ENCODE measurements at regions not wholly inside any gene's neighbourhood (a gene's known extent, or its start where the extent isn't known, plus 50 kb on each side); places are given as distances from the start of the nearest gene placed in this dataset.
"Not testable (repeated sequence)": the region's sequence is repeated elsewhere in the genome, so short reads cannot be mapped to it uniquely, and the experiment has no call there.

DNA sequence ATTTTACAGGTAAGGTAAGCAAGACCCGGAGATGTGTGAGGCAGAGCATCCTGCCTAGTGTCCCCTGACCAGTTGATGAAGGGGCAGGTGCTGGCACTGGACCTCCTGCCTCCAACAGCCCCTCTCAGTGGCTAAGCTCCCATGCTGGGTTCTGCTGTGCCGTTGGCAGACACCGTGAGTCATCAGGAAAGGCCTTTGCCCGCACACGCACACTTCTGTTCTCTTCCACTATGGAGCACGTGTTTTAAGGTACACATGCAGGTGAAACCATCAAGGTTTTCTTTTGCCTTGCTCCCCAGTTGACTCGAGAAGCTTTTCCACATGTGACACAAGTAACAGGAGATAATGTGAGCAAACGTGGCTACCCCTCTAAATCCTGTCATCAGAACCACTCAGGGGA lies 207.9 kb downstream of the RRAGC start:
- ATAC-seq (ENCODE audit: low FRiP score), result no peak
- Histone ChIP-seq H3K9me3 (ENCODE audit: control insufficient read depth, low read length) (no peaks in the 10 kb centered on the region), H3K4me1 (ENCODE audit: control insufficient read depth in 1 of 2, insufficient read depth in 2 of 2, low read length in 2 of 2) (no peaks in the 10 kb centered on the region), H3K36me3 (ENCODE audit: control insufficient read depth in 1 of 2, insufficient read depth in 2 of 2, low read length in 1 of 2) (no peaks in the 10 kb centered on the region), H3K4me3 (ENCODE audit: low read length in 2 of 2) (no peak overlapping the region), H3K27me3 (ENCODE audit: control insufficient read depth in 1 of 2, insufficient read depth in 2 of 2, low read length in 1 of 2) (no peaks in the 10 kb centered on the region), H3K27ac (ENCODE audit: low read depth in 1 of 2, low read length in 2 of 2) (no peak overlapping the region)
- DNase-seq, result no peak
- 71 to 73% methylated on average over 8 of the region's 8 CpGs for WGBS, 2 donors
- intact Hi-C loops (cut with DNase I), result no loop called here

DNA sequence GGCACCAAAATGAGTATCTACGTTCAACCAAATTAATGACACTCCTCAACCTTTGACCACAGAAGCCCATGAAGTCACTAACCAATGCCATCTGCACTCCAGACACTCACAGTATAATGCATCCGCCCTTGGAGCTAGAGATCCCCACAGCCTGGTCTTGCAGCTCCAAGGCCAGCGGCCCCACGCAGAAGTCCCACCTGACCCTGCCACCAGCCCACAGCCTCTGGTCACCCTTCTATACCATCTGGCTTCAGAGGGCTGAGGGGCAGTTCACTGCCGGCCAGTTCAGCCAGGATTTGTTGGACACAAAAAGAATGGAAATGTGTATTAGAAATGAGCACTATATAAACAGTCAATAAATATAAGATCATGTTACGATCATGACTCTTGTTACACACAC lies 211.2 kb downstream of the RRAGC start:
- intact Hi-C loops (cut with DNase I), result no loop called here
- WGBS, 2 donors, result 86 to 89% methylated on average over 6 of the region's 6 CpGs
- Histone ChIP-seq H3K4me1 (ENCODE audit: control insufficient read depth in 1 of 2, insufficient read depth in 2 of 2, low read length in 2 of 2) (no peaks in the 10 kb centered on the region), H3K9me3 (ENCODE audit: control insufficient read depth, low read length) (no peaks in the 10 kb centered on the region), H3K27me3 (ENCODE audit: control insufficient read depth in 1 of 2, insufficient read depth in 2 of 2, low read length in 1 of 2) (no peaks in the 10 kb centered on the region), H3K27ac (ENCODE audit: low read depth in 1 of 2, low read length in 2 of 2) (no peak overlapping the region), H3K4me3 (ENCODE audit: low read length in 2 of 2) (no peak overlapping the region), H3K36me3 (ENCODE audit: control insufficient read depth in 1 of 2, insufficient read depth in 2 of 2, low read length in 1 of 2) (no peaks in the 10 kb centered on the region)
- no peak for ATAC-seq (ENCODE audit: low FRiP score)
- DNase-seq, result peak in 1 of 2 donors; percentile 36

DNA sequence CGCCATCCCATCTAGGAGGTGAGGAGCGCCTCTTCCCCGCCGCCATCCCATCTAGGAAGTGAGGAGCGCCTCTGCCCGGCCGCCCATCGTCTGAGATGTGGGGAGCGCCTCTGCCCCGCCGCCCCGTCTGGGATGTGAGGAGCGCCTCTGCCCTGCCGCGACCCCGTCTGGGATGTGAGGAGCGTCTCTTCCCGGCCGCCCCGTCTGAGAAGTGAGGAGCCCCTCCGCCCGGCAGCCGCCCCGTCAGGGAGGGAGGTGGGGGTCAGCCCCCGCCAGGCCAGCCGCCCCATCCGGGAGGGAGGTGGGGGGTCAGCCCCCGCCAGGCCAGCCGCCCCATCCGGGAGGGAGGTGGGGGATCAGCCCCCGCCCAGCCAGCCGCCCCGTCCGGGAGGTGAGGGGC lies 212.2 kb downstream of the RRAGC start:
- DNase-seq, result peak in 1 of 2 donors; percentile 17
- ATAC-seq (ENCODE audit: low FRiP score); H3K9me3 ChIP-seq (ENCODE audit: control insufficient read depth, low read length); H3K4me3 ChIP-seq (ENCODE audit: low read length in 2 of 2); H3K27ac ChIP-seq (ENCODE audit: low read depth in 1 of 2, low read length in 2 of 2); intact Hi-C loops (cut with DNase I); H3K36me3 ChIP-seq (ENCODE audit: control insufficient read depth in 1 of 2, insufficient read depth in 2 of 2, low read length in 1 of 2); H3K27me3 ChIP-seq (ENCODE audit: control insufficient read depth in 1 of 2, insufficient read depth in 2 of 2, low read length in 1 of 2); H3K4me1 ChIP-seq (ENCODE audit: control insufficient read depth in 1 of 2, insufficient read depth in 2 of 2, low read length in 2 of 2): not testable (repeated sequence)
- 96 to 98% methylated on average over 24 to 34 of the region's 34 CpGs for WGBS, 2 donors

GRCh38 chr1:38644092-38644491 lies 215.5 kb downstream of the RRAGC start:
- no peak overlapping the region for H3K27ac ChIP-seq (ENCODE audit: low read depth in 1 of 2, low read length in 2 of 2)
- ATAC-seq (ENCODE audit: low FRiP score) (no peak), DNase-seq (no peak)
- H3K4me3 ChIP-seq (ENCODE audit: low read length in 2 of 2), result no peak overlapping the region
- no peaks in the 10 kb centered on the region for H3K27me3 ChIP-seq (ENCODE audit: control insufficient read depth in 1 of 2, insufficient read depth in 2 of 2, low read length in 1 of 2)
- H3K9me3 ChIP-seq (ENCODE audit: control insufficient read depth, low read length), result peaks cover 1% of the 10 kb centered on the region
- 93 to 95% methylated on average over 8 of the region's 8 CpGs for WGBS, 2 donors
- H3K36me3 ChIP-seq (ENCODE audit: control insufficient read depth in 1 of 2, insufficient read depth in 2 of 2, low read length in 1 of 2), result no peaks in the 10 kb centered on the region
- H3K4me1 ChIP-seq (ENCODE audit: control insufficient read depth in 1 of 2, insufficient read depth in 2 of 2, low read length in 2 of 2), result no peaks in the 10 kb centered on the region
- intact Hi-C loops (cut with DNase I), result no loop called here

DNA sequence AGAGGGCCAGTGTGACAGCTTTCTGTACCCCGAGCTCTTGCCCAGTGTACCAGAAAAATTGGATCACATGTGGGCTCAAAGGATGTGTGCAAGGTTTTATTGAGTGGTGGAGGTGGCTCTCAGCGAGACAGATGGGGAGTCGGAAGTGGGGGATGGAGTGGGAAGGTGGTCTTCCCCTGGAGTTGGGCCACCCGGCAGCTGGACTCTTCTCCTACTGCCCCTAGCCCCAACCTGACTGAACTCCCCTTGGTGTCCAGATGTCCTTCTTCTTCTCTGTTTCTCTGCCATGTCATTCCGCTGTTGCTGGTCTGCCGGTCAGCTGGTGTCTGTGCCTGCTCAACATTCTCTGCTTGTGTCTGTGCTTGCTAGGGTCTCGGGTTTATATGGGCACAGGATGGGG lies 217.9 kb downstream of the RRAGC start:
- no peak for DNase-seq

DNA sequence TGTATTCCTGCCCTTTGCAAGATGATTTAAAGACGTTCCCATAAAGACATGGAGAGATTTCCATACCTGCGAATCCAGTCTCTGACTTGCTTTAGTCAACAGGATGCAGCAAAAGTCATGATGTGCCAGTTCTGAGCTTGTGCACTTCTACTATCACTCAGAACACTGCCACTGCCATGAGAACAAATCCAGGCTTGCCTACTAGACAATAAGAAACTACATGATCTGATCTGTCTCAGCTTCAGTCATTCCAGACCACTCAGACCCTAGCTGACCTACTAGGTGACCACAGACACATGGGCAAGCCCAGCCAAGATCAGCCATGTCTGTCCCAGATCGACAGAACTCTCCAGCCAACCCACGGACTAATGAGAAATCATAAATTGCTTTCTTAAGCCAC lies 219.2 kb downstream of the RRAGC start:
- H3K9me3 ChIP-seq (ENCODE audit: control insufficient read depth, low read length), result peaks cover 4% of the 10 kb centered on the region
- no peak overlapping the region for H3K4me3 ChIP-seq (ENCODE audit: low read length in 2 of 2)
- ATAC-seq (ENCODE audit: low FRiP score), result no peak
- H3K36me3 ChIP-seq (ENCODE audit: control insufficient read depth in 1 of 2, insufficient read depth in 2 of 2, low read length in 1 of 2), result no peaks in the 10 kb centered on the region
- no peaks in the 10 kb centered on the region for H3K27me3 ChIP-seq (ENCODE audit: control insufficient read depth in 1 of 2, insufficient read depth in 2 of 2, low read length in 1 of 2)
- intact Hi-C loops (cut with DNase I), result no loop called here
- no peak overlapping the region for H3K27ac ChIP-seq (ENCODE audit: low read depth in 1 of 2, low read length in 2 of 2)
- no peak for DNase-seq
- WGBS, 2 donors, result 70 to 71% methylated on average over 4 of the region's 4 CpGs
- H3K4me1 ChIP-seq (ENCODE audit: control insufficient read depth in 1 of 2, insufficient read depth in 2 of 2, low read length in 2 of 2), result no peaks in the 10 kb centered on the region

More for the DNA sequence above, 217.9 kb downstream of the RRAGC start:
- ATAC-seq (ENCODE audit: low FRiP score), result no peak
- Histone ChIP-seq H3K4me3 (ENCODE audit: low read length in 2 of 2) (no peak overlapping the region), H3K36me3 (ENCODE audit: control insufficient read depth in 1 of 2, insufficient read depth in 2 of 2, low read length in 1 of 2) (no peaks in the 10 kb centered on the region), H3K27ac (ENCODE audit: low read depth in 1 of 2, low read length in 2 of 2) (no peak overlapping the region), H3K9me3 (ENCODE audit: control insufficient read depth, low read length) (peaks cover 1% of the 10 kb centered on the region), H3K4me1 (ENCODE audit: control insufficient read depth in 1 of 2, insufficient read depth in 2 of 2, low read length in 2 of 2) (no peaks in the 10 kb centered on the region), H3K27me3 (ENCODE audit: control insufficient read depth in 1 of 2, insufficient read depth in 2 of 2, low read length in 1 of 2) (no peaks in the 10 kb centered on the region)
- intact Hi-C loops (cut with DNase I), result no loop called here
- WGBS, 2 donors, result 84 to 88% methylated on average over 7 of the region's 7 CpGs

- Histone ChIP-seq H3K4me3 (ENCODE audit: low read length in 2 of 2) (no peak overlapping the region), H3K9me3 (ENCODE audit: control insufficient read depth, low read length) (no peaks in the 10 kb centered on the region), H3K36me3 (ENCODE audit: control insufficient read depth in 1 of 2, insufficient read depth in 2 of 2, low read length in 1 of 2) (no peaks in the 10 kb centered on the region), H3K27me3 (ENCODE audit: control insufficient read depth in 1 of 2, insufficient read depth in 2 of 2, low read length in 1 of 2) (no peaks in the 10 kb centered on the region), H3K27ac (ENCODE audit: low read depth in 1 of 2, low read length in 2 of 2) (no peak overlapping the region), H3K4me1 (ENCODE audit: control insufficient read depth in 1 of 2, insufficient read depth in 2 of 2, low read length in 2 of 2) (no peaks in the 10 kb centered on the region)
- no peak for ATAC-seq (ENCODE audit: low FRiP score)
- intact Hi-C loops (cut with DNase I), result no loop called here
- DNase-seq, result no peak
- WGBS, 2 donors, result 87 to 89% methylated on average over 1 of the region's 1 CpG
Measured at GRCh38 chr1:38628241-38628640, 231.3 kb downstream of the RRAGC start.

DNA sequence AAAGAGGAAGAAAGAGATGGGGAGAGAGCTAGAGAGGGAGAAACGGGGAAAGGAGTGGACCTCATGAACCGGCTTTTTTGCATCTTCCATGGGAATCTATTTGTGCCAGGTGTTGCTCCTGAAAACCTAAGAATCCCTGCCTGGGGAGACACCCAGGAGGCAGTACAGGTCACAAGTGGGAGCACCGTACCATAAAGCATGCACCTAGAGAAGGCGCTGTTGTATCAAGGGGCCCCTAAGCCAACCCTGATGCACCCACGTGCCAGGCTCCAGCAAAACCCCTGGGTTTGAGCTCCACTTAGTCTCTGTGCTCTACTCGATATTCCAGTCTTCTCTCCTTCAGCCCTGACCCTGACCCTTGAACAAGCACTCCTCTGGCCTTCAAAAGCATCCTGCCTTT lies 233.6 kb downstream of the RRAGC start:
- ATAC-seq (ENCODE audit: low FRiP score), result no peak
- Histone ChIP-seq H3K27ac (ENCODE audit: low read depth in 1 of 2, low read length in 2 of 2) (no peak overlapping the region), H3K36me3 (ENCODE audit: control insufficient read depth in 1 of 2, insufficient read depth in 2 of 2, low read length in 1 of 2) (no peaks in the 10 kb centered on the region), H3K4me3 (ENCODE audit: low read length in 2 of 2) (no peak overlapping the region), H3K9me3 (ENCODE audit: control insufficient read depth, low read length) (no peaks in the 10 kb centered on the region), H3K4me1 (ENCODE audit: control insufficient read depth in 1 of 2, insufficient read depth in 2 of 2, low read length in 2 of 2) (no peaks in the 10 kb centered on the region), H3K27me3 (ENCODE audit: control insufficient read depth in 1 of 2, insufficient read depth in 2 of 2, low read length in 1 of 2) (no peaks in the 10 kb centered on the region)
- DNase-seq, result no peak
- WGBS, 2 donors, result 74 to 78% methylated on average over 6 of the region's 6 CpGs
- intact Hi-C loops (cut with DNase I), result no loop called here

GRCh38 chr1:38624336-38625039 lies 235.1 kb downstream of the RRAGC start:
- Histone ChIP-seq H3K4me1 (ENCODE audit: control insufficient read depth in 1 of 2, insufficient read depth in 2 of 2, low read length in 2 of 2) (no peaks in the 10 kb centered on the region), H3K27me3 (ENCODE audit: control insufficient read depth in 1 of 2, insufficient read depth in 2 of 2, low read length in 1 of 2) (no peaks in the 10 kb centered on the region), H3K4me3 (ENCODE audit: low read length in 2 of 2) (no peak overlapping the region), H3K36me3 (ENCODE audit: control insufficient read depth in 1 of 2, insufficient read depth in 2 of 2, low read length in 1 of 2) (no peaks in the 10 kb centered on the region), H3K27ac (ENCODE audit: low read depth in 1 of 2, low read length in 2 of 2) (no peak overlapping the region), H3K9me3 (ENCODE audit: control insufficient read depth, low read length) (no peaks in the 10 kb centered on the region)
- 55 to 58% methylated on average over 14 of the region's 14 CpGs for WGBS, 2 donors
- DNase-seq (no peak), ATAC-seq (ENCODE audit: low FRiP score) (no peak)
- intact Hi-C loops (cut with DNase I), result no loop called here

Measured in aorta (tissue), 5 donors.